A673 (cell line): ENCODE measurements at regions not wholly inside any gene's neighbourhood (a gene's known extent, or its start where the extent isn't known, plus 50 kb on each side); places are given as distances from the start of the nearest gene placed in this dataset.
"Not testable (repeated sequence)": the region's sequence is repeated elsewhere in the genome, so short reads cannot be mapped to it uniquely, and the experiment has no call there.

ENCODE experiments used
- BruUV-seq: library from RNA; stranded (reverse); fragments of 400-500 nt; replicated peaks from 2 replicates; lab custom pipeline; 2021; lab: Mats Ljungman, UMichigan
- CTCF ChIA-PET: fragments of 300-600 bp; sonication (Branson Sonifier 250); formaldehyde crosslinking; loops from one replicate; lab custom pipeline; 2022; ENCODE audit warnings: antibody characterized with exemption; lab: Charles Lee
- POLR2A ChIA-PET: fragments of 300-600 bp; sonication (Branson Sonifier 250); formaldehyde crosslinking; loops from one replicate; lab custom pipeline; 2022; ENCODE audit warnings: antibody characterized with exemption; ENCODE audit not compliant: low non-redundant PET; lab: Charles Lee
- DNase-seq: peaks from one replicate; pipeline ENCODE4 v3.0.0-alpha.2; 2015; ENCODE audit warnings: low spot score
- H3K27ac ChIP-seq: fragments of 200-600 bp; sonication (generic); 2 replicates; pipeline ENCODE4 v1.5.1; 2016; ENCODE audit warnings: mixed run types, low read depth, mild to moderate bottlenecking, mixed read lengths, antibody characterized with exemption, low read length; ENCODE audit not compliant: poor library complexity, severe bottlenecking
- H3K27me3 ChIP-seq: fragments of 200-600 bp; sonication (generic); replicated peaks from 2 replicates; pipeline ENCODE4 v1.6.1; 2017; ENCODE audit warnings: mixed run types, low read depth, mild to moderate bottlenecking, mixed read lengths, antibody characterized with exemption, low read length; ENCODE audit not compliant: insufficient read depth, poor library complexity
- H3K36me3 ChIP-seq: fragments of 200-600 bp; sonication (generic); 2 replicates; pipeline ENCODE4 v1.6.1; 2016; ENCODE audit warnings: mixed run types, mild to moderate bottlenecking, mixed read lengths, antibody characterized with exemption, low read length; ENCODE audit not compliant: insufficient read depth, poor library complexity, severe bottlenecking
- H3K4me1 ChIP-seq: fragments of 200-600 bp; sonication (generic); 2 replicates; pipeline ENCODE4 v1.6.1; 2017; ENCODE audit warnings: mixed run types, mild to moderate bottlenecking, mixed read lengths, antibody characterized with exemption, low read length; ENCODE audit not compliant: insufficient read depth, poor library complexity, severe bottlenecking
- H3K4me3 ChIP-seq: fragments of 200-600 bp; sonication (generic); 2 replicates; pipeline ENCODE4 v1.5.1; 2016; ENCODE audit warnings: low read depth, mixed run types, mild to moderate bottlenecking, mixed read lengths, low read length; ENCODE audit not compliant: poor library complexity, severe bottlenecking
- H3K9me3 ChIP-seq: fragments of 200-600 bp; sonication (generic); 2 replicates; pipeline ENCODE4 v1.6.1; 2016; ENCODE audit warnings: mixed run types, low read depth, mild to moderate bottlenecking, mixed read lengths, antibody characterized with exemption, low read length; ENCODE audit not compliant: poor library complexity, severe bottlenecking
- CTCF ChIP-seq: fragments of 300-800, 200-600 bp; sonication (generic); conservative IDR thresholded peaks from 2 replicates; pipeline ENCODE4 v1.5.1; 2017; ENCODE audit warnings: low read depth, mild to moderate bottlenecking, antibody characterized with exemption, low read length, moderate library complexity, mixed read lengths
- EZH2 ChIP-seq: fragments of 200-600 bp; sonication (generic); IDR thresholded peaks from 2 replicates; pipeline ENCODE4 v1.6.1; 2017; ENCODE audit warnings: borderline replicate concordance, low read depth, mild to moderate bottlenecking, mixed read lengths, antibody characterized with exemption, low read length; ENCODE audit not compliant: poor library complexity, severe bottlenecking
- intact Hi-C: fragments of 100-400 bp; cut with micrococcal nuclease; formaldehyde crosslinking; loops from one replicate; pipeline ENCODE4 v1.10.0; 2022; ENCODE audit not compliant: unreplicated experiment

- ChIA-PET CTCF (interaction anchor here (0.6 kb wide), 1 partner anchor 974 kb away, joined by 13 read pairs; no protein-coding TSS in a partner anchor), POLR2A (interaction anchor here (0.7 kb wide), 1 partner anchor 191 kb away, joined by 27 read pairs; no protein-coding TSS in a partner anchor)
- no TSS peak for BruUV-seq
- Histone ChIP-seq H3K27ac (no peak overlapping the region), H3K4me1 (no peaks in the 10 kb centered on the region), H3K36me3 (no peaks in the 10 kb centered on the region), H3K9me3 (no peaks in the 10 kb centered on the region), H3K27me3 (no peaks in the 10 kb centered on the region), H3K4me3 (no peak overlapping the region)
- DNase-seq: no peak
- TF ChIP-seq CTCF (no peak), EZH2 (no peak)
- intact Hi-C loops: no loop called here
Observed at GRCh38 chr2:16088035-16088801, 147.9 kb downstream of the MYCN start.

- H3K36me3 ChIP-seq, H3K27ac ChIP-seq, intact Hi-C loops, POLR2A ChIA-PET, BruUV-seq, DNase-seq, H3K9me3 ChIP-seq, H3K27me3 ChIP-seq, CTCF ChIA-PET, H3K4me1 ChIP-seq, H3K4me3 ChIP-seq: not testable (repeated sequence)
Observed at GRCh38 chr2:16086136-16086535, 145.8 kb downstream of the MYCN start.

GRCh38 chr2:16085073-16085472, 144.7 kb downstream of the MYCN start:
- TF ChIP-seq CTCF (no peak), EZH2 (no peak)
- H3K4me3 ChIP-seq: no peak overlapping the region
- CTCF ChIA-PET: no interaction called here

GRCh38 chr2:16084274-16084673, 143.9 kb downstream of the MYCN start:
- intact Hi-C loops: no loop called here
- Histone ChIP-seq H3K4me3 (no peak overlapping the region), H3K9me3 (no peaks in the 10 kb centered on the region), H3K36me3 (no peaks in the 10 kb centered on the region), H3K27me3 (no peaks in the 10 kb centered on the region), H3K4me1 (no peaks in the 10 kb centered on the region), H3K27ac (no peak overlapping the region)
- CTCF ChIA-PET: no interaction called here
- POLR2A ChIA-PET: no interaction called here
- no TSS peak for BruUV-seq
- TF ChIP-seq CTCF: no peak
- no peak for TF ChIP-seq EZH2
- no peak for DNase-seq

More at GRCh38 chr2:16085073-16085472, 144.7 kb downstream of the MYCN start:
- Histone ChIP-seq H3K9me3 (no peaks in the 10 kb centered on the region), H3K4me1 (no peaks in the 10 kb centered on the region), H3K27me3 (no peaks in the 10 kb centered on the region), H3K27ac (no peak overlapping the region), H3K36me3 (no peaks in the 10 kb centered on the region)
- POLR2A ChIA-PET: no interaction called here
- intact Hi-C loops: no loop called here
- BruUV-seq: no TSS peak
- DNase-seq: no peak
